Esophagus squamous epithelium (tissue), 5 donors: ENCODE measurements at regions not wholly inside any gene's neighbourhood (a gene's known extent, or its start where the extent isn't known, plus 50 kb on each side); places are given as distances from the start of the nearest gene placed in this dataset.

Source experiments
- DNase-seq: peaks from one replicate; lab custom pipeline; 2025; lab: John Stamatoyannopoulos, UW
- H3K27ac ChIP-seq, 4 donors: fragments of 200-600 bp; sonication (generic); one replicate each; pipeline ENCODE4 v1.5.1; 2016 to 2019; ENCODE audit warnings: mild to moderate bottlenecking in 1 of 4
- H3K27me3 ChIP-seq, 4 donors: fragments of 200-600 bp; sonication (generic); 1 replicate in 3 of 4; 2 replicates in 1 of 4; pipeline versions ENCODE4 v1.5.1 to v1.6.0; 2017 to 2021; ENCODE audit warnings: antibody characterized with exemption in 1 of 4
- H3K36me3 ChIP-seq, 3 donors: fragments of 200-600 bp; sonication (generic); one replicate each; pipeline ENCODE4 v1.5.1; 2016 to 2019
- H3K4me1 ChIP-seq, 3 donors: fragments of 200-600 bp; sonication (generic); one replicate each; pipeline ENCODE4 v1.5.1; 2017 to 2019
- H3K4me3 ChIP-seq, 4 donors: fragments of 200-600 bp; sonication (generic); 1 replicate in 3 of 4; 2 replicates in 1 of 4; pipeline ENCODE4 v1.5.1; 2016 to 2019; ENCODE audit warnings: mild to moderate bottlenecking in 2 of 4, moderate library complexity in 1 of 4
- H3K9me3 ChIP-seq, 3 donors: fragments of 200-600 bp; sonication (generic); one replicate each; pipeline ENCODE4 v1.5.1; 2016 to 2019
- CTCF ChIP-seq, 6 experiments: fragments of 450-650 bp in 4 of 6; fragments of 200-600 bp in 2 of 6; sonication (generic) in 2 of 6; IDR thresholded peaks; one replicate each; pipeline ENCODE4 v1.5.1; 2016 to 2019; ENCODE audit warnings: antibody characterized with exemption in 6 of 6, mild to moderate bottlenecking in 4 of 6, moderate library complexity in 4 of 6
- POLR2A ChIP-seq, 4 donors: fragments of 450-650 bp; IDR thresholded peaks; one replicate each; pipeline ENCODE4 v1.6.1; 2017; ENCODE audit warnings: antibody characterized with exemption in 4 of 4, mild to moderate bottlenecking in 4 of 4, moderate library complexity in 3 of 4
- WGBS, 2 donors: methylation state at CpG; one replicate each; pipeline ENCODE4 v1.1.5; 2018; 5-methylcytosine and 5-hydroxymethylcytosine counted together
- intact Hi-C: fragments of 100-400 bp; cut with DNase I; formaldehyde crosslinking; loops from one replicate; pipeline ENCODE4 v1.15.0; 2022
- donor health status: DM: yes; HTN: yes; CAD: no.

DNA sequence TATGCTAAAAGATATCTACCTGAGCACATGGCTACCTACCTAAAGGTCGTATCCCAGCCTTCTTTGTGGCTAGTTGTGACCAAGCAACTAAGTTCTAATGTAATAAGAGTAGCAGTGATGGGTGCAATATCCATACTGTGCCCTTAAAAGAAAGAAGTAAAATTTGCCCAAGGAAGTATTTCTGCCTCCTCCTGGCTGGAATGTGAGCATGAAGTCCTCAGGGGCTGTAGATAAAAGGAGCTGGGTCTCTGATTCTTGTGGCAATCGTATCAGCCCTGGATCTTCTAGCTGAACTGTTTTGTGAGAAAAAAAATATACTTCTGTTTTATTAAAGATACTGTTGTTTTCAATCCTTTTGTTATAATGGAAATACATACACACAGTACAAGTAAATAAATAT, 217.4 kb downstream of the GPAT3 start:
- DNase-seq = no peak
- Histone ChIP-seq H3K27me3 (no peaks in the 10 kb centered on the region), H3K4me1 (no peaks in the 10 kb centered on the region), H3K36me3 (no peaks in the 10 kb centered on the region), H3K9me3 (no peaks in the 10 kb centered on the region), H3K4me3 (no peak overlapping the region), H3K27ac (no peak overlapping the region)
- TF ChIP-seq POLR2A (IDR thresholded peaks at IDR 0.05) = no peak
- no peak for TF ChIP-seq CTCF (IDR thresholded peaks at IDR 0.05)
- WGBS, 2 donors = 24 to 35% methylated on average over 2 of the region's 2 CpGs
- intact Hi-C loops = no loop called here

DNA sequence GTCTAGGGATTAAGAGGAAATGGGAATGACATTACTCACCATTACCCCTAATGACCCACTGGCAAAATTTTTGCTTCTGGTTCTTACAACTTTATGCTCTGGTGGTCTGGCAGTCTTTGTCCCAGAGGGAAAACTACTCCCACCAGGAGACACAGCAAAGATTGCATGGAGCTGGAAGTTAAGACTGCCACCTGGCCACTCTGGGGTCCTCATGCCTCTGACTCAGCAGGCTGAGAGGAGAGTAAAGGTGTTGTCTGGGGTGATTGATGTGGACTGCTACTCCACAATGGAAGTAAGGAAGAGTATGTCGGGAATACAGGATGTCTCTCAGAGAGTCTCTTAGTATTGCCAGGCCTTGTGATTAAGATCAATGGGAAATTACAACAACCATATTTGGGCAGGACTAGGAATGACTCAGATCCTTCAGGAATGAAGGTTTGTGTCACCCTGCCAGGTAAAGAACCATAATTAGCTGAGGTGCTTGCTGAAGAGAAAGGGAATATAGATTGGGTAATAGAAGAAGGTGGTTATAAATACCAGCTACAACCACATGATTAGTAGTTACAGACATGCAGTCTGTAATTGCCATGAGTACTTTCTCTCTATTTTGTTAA, 215.5 kb downstream of the GPAT3 start:
- H3K36me3 ChIP-seq = no peaks in the 10 kb centered on the region
- H3K4me1 ChIP-seq = no peaks in the 10 kb centered on the region
- H3K27ac ChIP-seq = no peak overlapping the region
- no peak for DNase-seq
- no peak overlapping the region for H3K4me3 ChIP-seq
- H3K9me3 ChIP-seq = no peaks in the 10 kb centered on the region
- TF ChIP-seq POLR2A (IDR thresholded peaks at IDR 0.05) = no peak
- TF ChIP-seq CTCF (IDR thresholded peaks at IDR 0.05) = no peak
- H3K27me3 ChIP-seq = no peaks in the 10 kb centered on the region
- WGBS, 2 donors = 29 to 33% methylated on average over 1 of the region's 1 CpG
- intact Hi-C loops = no loop called here

GRCh38 chr4:83748711-83749110, 212.8 kb downstream of the GPAT3 start:
- H3K4me3 ChIP-seq = no peak overlapping the region
- no peaks in the 10 kb centered on the region for H3K9me3 ChIP-seq
- no peaks in the 10 kb centered on the region for H3K36me3 ChIP-seq
- H3K4me1 ChIP-seq = no peaks in the 10 kb centered on the region
- no peak overlapping the region for H3K27ac ChIP-seq
- intact Hi-C loops = no loop called here
- DNase-seq = no peak
- TF ChIP-seq CTCF (IDR thresholded peaks at IDR 0.05) = no peak
- TF ChIP-seq POLR2A (IDR thresholded peaks at IDR 0.05) = no peak
- H3K27me3 ChIP-seq = no peaks in the 10 kb centered on the region
- WGBS, 2 donors = 68 to 76% methylated on average over 2 of the region's 2 CpGs

DNA sequence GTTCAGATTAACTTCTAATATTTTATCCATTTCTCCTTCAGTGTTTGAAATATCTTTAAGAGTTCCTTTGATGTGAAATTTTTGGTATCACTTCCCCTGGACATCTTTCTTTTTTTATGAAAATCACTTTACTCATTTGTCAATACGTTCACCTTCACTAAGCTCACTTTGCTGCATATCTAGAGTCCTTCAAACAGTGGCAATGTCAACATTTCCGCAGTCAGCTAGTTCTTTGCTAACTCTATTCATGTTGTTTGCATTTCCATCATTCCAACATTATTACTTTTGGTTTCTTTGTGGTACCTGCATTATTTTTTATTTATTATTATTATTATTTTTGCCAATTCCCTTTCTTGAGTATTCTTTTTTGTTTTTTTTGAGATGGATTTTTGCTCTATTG, 203.0 kb downstream of the GPAT3 start:
- H3K27me3 ChIP-seq = no peaks in the 10 kb centered on the region
- H3K36me3 ChIP-seq = no peaks in the 10 kb centered on the region
- H3K4me1 ChIP-seq = no peaks in the 10 kb centered on the region
- TF ChIP-seq CTCF (IDR thresholded peaks at IDR 0.05) (no peak), POLR2A (IDR thresholded peaks at IDR 0.05) (no peak)
- intact Hi-C loops = no loop called here
- WGBS, 2 donors = 68 to 70% methylated on average over 2 of the region's 2 CpGs
- no peaks in the 10 kb centered on the region for H3K9me3 ChIP-seq
- H3K27ac ChIP-seq = no peak overlapping the region
- no peak overlapping the region for H3K4me3 ChIP-seq
- no peak for DNase-seq

DNA sequence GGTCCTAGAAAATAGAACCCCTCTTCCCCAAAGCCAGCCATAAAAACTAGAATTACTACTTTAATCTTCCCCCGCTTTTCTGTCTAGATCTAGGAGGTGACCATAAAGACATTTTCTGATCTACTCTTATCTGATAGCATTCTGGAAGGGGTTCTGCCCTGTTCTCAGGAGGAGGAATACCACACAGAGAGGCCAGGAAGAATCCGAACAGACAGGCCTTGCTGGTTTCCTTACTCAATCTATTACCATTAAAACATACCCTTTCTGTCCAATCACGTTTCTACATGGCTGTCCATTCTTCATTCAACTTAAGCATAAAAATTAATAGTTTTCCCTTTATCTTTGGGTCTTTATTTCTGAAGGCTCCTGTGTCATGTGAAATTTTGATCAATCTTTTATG, 198.7 kb downstream of the GPAT3 start:
- Histone ChIP-seq H3K4me3 (no peak overlapping the region), H3K36me3 (no peaks in the 10 kb centered on the region), H3K27ac (no peak overlapping the region), H3K4me1 (no peaks in the 10 kb centered on the region), H3K27me3 (no peaks in the 10 kb centered on the region), H3K9me3 (no peaks in the 10 kb centered on the region)
- no peak for DNase-seq
- 67 to 76% methylated on average over 3 of the region's 3 CpGs for WGBS, 2 donors
- intact Hi-C loops = no loop called here
- TF ChIP-seq POLR2A (IDR thresholded peaks at IDR 0.05) = no peak
- no peak for TF ChIP-seq CTCF (IDR thresholded peaks at IDR 0.05)
